Small intestine (tissue), 7 donors: ENCODE measurements at regions not wholly inside any gene's neighbourhood (a gene's known extent, or its start where the extent isn't known, plus 50 kb on each side); places are given as distances from the start of the nearest gene placed in this dataset.

ENCODE experiments used
- DNase-seq, 2 donors: peaks; one replicate each; pipeline versions ENCODE4 v3.0.0 to v3.0.0-alpha.2; 2013
- FAIRE-seq: peaks from 2 replicates; lab custom pipeline; 2012; peaks lifted over from hg19 to GRCh38; lab: Jason Lieb, UNC
- H3K27ac ChIP-seq, 3 donors: one replicate each; pipeline ENCODE4 v1.5.1; 2013; ENCODE audit warnings: low read length in 2 of 3, mild to moderate bottlenecking in 2 of 3, control low read depth in 1 of 3, inconsistent platforms in 1 of 3, low read depth in 1 of 3, moderate library complexity in 1 of 3
- H3K27me3 ChIP-seq, 3 donors: one replicate each; pipeline ENCODE4 v1.6.1; 2013; ENCODE audit warnings: low read length in 3 of 3, inconsistent platforms in 1 of 3; ENCODE audit not compliant: control insufficient read depth in 3 of 3, insufficient read depth in 3 of 3
- H3K36me3 ChIP-seq, 3 donors: one replicate each; pipeline ENCODE4 v1.6.1; 2013; ENCODE audit warnings: low read length in 3 of 3, inconsistent platforms in 1 of 3, low read depth in 1 of 3, mild to moderate bottlenecking in 1 of 3, moderate library complexity in 1 of 3; ENCODE audit not compliant: control insufficient read depth in 3 of 3, insufficient read depth in 2 of 3
- H3K4me1 ChIP-seq, 3 donors: one replicate each; pipeline ENCODE4 v1.6.1; 2013; ENCODE audit warnings: low read length in 2 of 3, inconsistent platforms in 1 of 3, low read depth in 1 of 3, mild to moderate bottlenecking in 1 of 3, moderate library complexity in 1 of 3; ENCODE audit not compliant: control insufficient read depth in 3 of 3, insufficient read depth in 2 of 3
- H3K4me3 ChIP-seq, 3 donors: one replicate each; pipeline ENCODE4 v1.5.1; 2013; ENCODE audit warnings: low read length in 3 of 3, control low read depth in 1 of 3, inconsistent platforms in 1 of 3, low read depth in 1 of 3, mild to moderate bottlenecking in 1 of 3, moderate library complexity in 1 of 3
- H3K9me3 ChIP-seq, 2 donors: one replicate each; pipeline ENCODE4 v1.6.1; 2013; ENCODE audit warnings: low read depth in 1 of 2, low read length in 1 of 2; ENCODE audit not compliant: control insufficient read depth in 2 of 2, insufficient read depth in 1 of 2
- WGBS, 3 donors: extraction: QIAGEN DNeasy Blood & Tissue Kit; methylation state at CpG; one replicate each; pipeline ENCODE4 v1.1.7; 2013; 5-methylcytosine and 5-hydroxymethylcytosine counted together
- donor health status: healthy with polysubstance abuse.
- donor health status: control.
- donor health status: control.
- donor health status: Bipolar disorder and iron deficiency.
- donor health status: healthy.

DNA sequence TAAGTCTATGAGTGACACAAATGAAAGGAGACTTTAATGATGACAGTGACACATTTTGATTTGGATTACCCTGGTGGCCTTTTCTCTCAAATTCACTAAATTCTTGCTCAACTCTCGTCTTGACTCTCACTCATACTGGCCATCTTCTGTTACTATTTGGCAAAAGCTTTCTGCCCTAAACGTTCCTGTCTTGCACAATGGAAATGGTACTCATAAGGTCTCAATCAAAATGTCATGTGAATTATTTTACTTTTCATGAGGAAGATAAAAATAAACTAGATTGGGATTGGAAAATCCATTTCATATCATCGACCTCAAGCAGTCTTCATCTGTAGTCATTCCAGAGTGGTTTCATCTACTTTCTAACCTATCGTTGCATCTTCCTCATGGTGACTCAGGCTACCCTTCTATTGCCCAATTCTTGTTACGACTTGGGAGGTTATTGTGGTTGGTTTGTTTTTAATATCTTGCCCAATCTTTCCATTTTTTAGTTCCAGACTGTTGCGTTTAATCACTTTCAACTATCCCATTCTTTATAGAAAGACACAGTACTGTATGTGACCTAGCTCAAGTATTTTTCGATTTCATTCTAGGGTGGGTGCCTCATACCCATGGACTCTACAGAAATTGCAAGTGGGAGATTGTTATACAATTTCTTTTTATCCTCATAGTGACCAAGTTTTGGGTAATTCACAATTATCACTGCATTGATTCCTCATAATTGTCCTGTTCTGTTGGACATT is 317.2 kb upstream of the KCNJ16 start:
- FAIRE-seq (no peak), DNase-seq (no peak)
- WGBS, 3 donors = 73 to 79% (median 76%) methylated on average over 7 of the region's 7 CpGs
- no peaks in the 10 kb centered on the region for H3K9me3 ChIP-seq
- no peaks in the 10 kb centered on the region for H3K27me3 ChIP-seq
- no peak overlapping the region for H3K4me3 ChIP-seq
- no peaks in the 10 kb centered on the region for H3K36me3 ChIP-seq
- no peak overlapping the region for H3K27ac ChIP-seq
- no peaks in the 10 kb centered on the region for H3K4me1 ChIP-seq

DNA sequence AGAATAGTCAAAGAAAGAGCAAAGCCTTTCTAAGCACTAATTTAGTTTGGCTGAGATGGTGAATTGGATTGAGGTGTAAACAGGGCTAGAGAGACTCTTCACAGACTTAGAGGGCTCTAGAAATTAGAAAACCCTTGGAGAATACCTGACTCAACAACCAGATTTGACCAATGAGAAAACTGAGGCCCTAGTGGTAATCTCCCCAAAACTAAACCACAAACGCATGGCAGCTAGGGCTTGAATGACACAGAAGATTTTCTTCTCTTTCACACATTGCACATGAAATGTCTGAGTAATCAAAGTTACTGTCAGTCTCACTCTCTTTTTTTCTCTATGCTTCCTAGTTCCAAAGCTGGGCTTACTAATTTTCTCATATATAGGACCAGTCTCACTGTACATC is 314.5 kb upstream of the KCNJ16 start:
- no peak overlapping the region for H3K4me3 ChIP-seq
- no peaks in the 10 kb centered on the region for H3K27me3 ChIP-seq
- no peaks in the 10 kb centered on the region for H3K36me3 ChIP-seq
- FAIRE-seq (no peak), DNase-seq (no peak)
- H3K27ac ChIP-seq = no peak overlapping the region
- H3K4me1 ChIP-seq = no peaks in the 10 kb centered on the region
- no peaks in the 10 kb centered on the region for H3K9me3 ChIP-seq
- WGBS, 3 donors = 81 to 88% (median 88%) methylated on average over 1 of the region's 1 CpG

DNA sequence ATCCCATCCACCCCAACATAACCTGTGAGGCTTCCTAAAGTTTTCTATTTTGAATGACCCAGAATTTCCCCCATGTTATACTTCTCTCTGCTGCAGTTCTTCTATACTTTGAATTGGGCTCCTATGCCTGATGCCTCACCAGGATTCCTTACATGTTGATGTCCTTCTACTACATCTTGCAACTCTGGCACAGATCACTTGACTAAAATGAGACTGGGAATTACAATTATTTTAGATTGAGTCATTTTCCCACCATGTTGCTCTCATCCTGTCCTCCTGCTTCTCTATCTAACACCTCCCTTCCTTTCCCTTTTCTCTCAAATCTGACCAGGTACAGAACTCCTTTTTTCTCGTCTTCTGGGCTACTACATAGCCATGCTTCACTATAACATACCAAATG is 314.0 kb upstream of the KCNJ16 start:
- Histone ChIP-seq H3K36me3 (no peaks in the 10 kb centered on the region), H3K27ac (no peak overlapping the region), H3K4me1 (no peaks in the 10 kb centered on the region), H3K4me3 (no peak overlapping the region), H3K9me3 (no peaks in the 10 kb centered on the region), H3K27me3 (no peaks in the 10 kb centered on the region)
- WGBS, 3 donors = 35 to 62% (median 59%) methylated on average over 1 of the region's 1 CpG
- DNase-seq (no peak), FAIRE-seq (no peak)

DNA sequence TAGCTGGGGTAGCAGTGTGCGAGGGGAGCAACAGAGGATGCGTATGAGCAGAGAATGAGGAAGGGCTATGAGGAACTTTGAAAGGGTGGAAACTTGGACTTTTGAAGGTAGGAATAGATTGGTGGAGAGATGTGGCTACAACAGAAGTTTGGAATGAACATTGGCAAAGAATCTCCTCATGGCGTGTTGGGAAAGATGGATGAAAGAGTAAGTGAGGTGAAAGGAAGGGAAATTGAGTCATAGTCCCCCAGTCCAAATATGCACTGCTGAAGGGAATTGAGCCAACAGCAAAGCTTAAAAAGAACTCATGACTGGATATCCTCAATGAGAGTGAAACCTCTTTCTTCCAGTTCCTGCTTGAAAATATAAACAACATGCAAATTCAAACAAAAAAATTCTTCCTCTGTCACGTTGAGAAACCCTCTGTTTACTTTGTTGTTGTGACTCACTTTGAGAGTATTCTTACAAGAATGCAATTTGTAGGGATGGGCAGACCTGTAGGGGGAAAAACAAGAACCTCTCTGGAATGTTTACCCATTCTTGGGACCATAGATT is 313.2 kb upstream of the KCNJ16 start:
- FAIRE-seq (no peak), DNase-seq (no peak)
- 59 to 68% (median 67%) methylated on average over 4 of the region's 4 CpGs for WGBS, 3 donors
- H3K27ac ChIP-seq = no peak overlapping the region
- H3K4me1 ChIP-seq = no peaks in the 10 kb centered on the region
- no peak overlapping the region for H3K4me3 ChIP-seq
- no peaks in the 10 kb centered on the region for H3K9me3 ChIP-seq
- no peaks in the 10 kb centered on the region for H3K27me3 ChIP-seq
- no peaks in the 10 kb centered on the region for H3K36me3 ChIP-seq

DNA sequence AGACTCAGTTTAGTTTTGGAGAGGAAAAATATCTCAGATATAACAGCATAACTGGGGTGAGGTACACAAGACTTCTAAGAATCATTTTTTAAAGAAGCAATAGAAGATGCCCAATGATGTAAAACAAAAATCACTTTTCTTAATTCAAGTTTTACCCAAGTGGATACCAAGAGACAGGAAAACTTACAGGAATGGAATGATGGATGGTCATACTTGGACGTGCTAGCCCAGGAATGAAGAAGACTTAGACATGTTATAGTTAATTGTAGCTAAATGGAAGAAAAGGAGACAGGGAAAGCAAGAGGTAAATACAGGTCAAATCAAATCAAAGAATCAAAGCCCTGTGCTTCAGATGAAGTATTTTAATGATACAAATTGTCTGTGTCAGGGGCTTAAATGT is 312.7 kb upstream of the KCNJ16 start:
- DNase-seq = no peak
- Histone ChIP-seq H3K27ac (no peak overlapping the region), H3K9me3 (no peaks in the 10 kb centered on the region), H3K4me3 (no peak overlapping the region), H3K36me3 (no peaks in the 10 kb centered on the region), H3K27me3 (no peaks in the 10 kb centered on the region), H3K4me1 (no peaks in the 10 kb centered on the region)
- no peak for FAIRE-seq
- 16 to 33% (median 21%) methylated on average over 1 of the region's 1 CpG for WGBS, 3 donors

DNA sequence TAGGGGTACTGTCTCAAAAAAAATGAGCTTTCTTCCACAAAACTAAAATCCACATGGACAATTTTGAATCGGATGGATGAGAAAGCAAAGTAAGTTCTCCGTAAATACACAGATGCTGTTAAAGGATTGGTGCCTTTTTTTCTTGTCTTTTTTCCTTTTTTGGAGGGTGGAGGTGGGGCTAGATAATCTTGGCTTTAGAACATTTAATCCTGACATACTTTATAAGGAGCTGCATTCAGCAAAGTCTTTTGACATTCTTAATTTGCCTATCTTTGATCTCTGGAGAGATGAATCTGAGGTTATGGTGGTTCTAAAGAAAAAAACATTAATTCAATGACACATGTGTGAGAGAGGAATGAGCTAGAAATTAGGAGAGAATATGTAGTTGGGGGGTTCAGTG is 312.3 kb upstream of the KCNJ16 start:
- Histone ChIP-seq H3K9me3 (no peaks in the 10 kb centered on the region), H3K27me3 (no peaks in the 10 kb centered on the region), H3K4me3 (no peak overlapping the region), H3K36me3 (no peaks in the 10 kb centered on the region), H3K27ac (no peak overlapping the region), H3K4me1 (no peaks in the 10 kb centered on the region)
- DNase-seq (no peak), FAIRE-seq (no peak)
- WGBS, 3 donors = 71 to 95% (median 87%) methylated on average over 2 of the region's 2 CpGs

DNA sequence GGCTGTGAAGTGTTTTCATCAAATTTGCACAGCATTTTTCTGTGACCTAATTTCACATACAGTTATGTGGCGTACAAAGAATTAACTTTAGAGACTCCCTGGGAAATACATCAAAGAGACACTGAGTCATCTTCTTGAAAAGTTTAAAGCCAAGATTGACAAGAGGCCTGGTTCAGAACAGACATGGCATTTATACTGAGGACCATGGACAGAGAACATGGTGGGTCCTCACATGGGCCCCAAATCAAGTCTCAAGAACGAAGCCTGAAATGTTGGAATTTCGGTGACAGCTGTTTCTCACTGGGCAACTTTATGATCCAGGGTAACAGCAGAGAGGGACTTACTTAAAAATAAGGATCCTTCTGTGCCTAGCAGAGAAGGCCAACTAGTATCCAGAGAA is 311.5 kb upstream of the KCNJ16 start:
- Histone ChIP-seq H3K36me3 (no peaks in the 10 kb centered on the region), H3K27ac (no peak overlapping the region), H3K4me1 (no peaks in the 10 kb centered on the region), H3K9me3 (no peaks in the 10 kb centered on the region), H3K4me3 (no peak overlapping the region), H3K27me3 (no peaks in the 10 kb centered on the region)
- WGBS, 3 donors = 73 to 88% (median 80%) methylated on average over 3 of the region's 3 CpGs
- DNase-seq = no peak
- FAIRE-seq = no peak

DNA sequence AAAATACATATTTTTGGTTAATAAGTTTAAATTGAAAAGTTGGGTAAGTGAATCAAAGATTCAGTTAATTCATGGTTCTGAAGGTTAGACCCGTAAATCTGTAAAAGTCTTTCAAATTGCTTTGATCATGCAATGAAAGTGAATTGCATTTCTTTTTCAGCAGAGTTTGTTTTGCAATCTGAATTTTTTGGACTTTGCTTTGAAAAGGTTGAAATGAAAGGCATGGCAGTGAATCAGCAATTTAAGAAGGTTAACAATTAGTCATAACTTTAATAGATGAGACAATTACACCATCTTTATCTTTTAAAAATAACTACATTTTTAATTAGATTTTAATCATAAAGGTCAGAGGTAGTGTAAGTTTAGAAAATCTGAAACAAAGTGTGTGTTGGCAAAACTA is 310.9 kb upstream of the KCNJ16 start:
- H3K9me3 ChIP-seq = no peaks in the 10 kb centered on the region
- no peaks in the 10 kb centered on the region for H3K36me3 ChIP-seq
- FAIRE-seq = no peak
- no peaks in the 10 kb centered on the region for H3K27me3 ChIP-seq
- H3K27ac ChIP-seq = no peak overlapping the region
- H3K4me1 ChIP-seq = no peaks in the 10 kb centered on the region
- WGBS, 3 donors = 28 to 61% (median 32%) methylated on average over 1 of the region's 1 CpG
- DNase-seq = no peak
- H3K4me3 ChIP-seq = no peak overlapping the region

DNA sequence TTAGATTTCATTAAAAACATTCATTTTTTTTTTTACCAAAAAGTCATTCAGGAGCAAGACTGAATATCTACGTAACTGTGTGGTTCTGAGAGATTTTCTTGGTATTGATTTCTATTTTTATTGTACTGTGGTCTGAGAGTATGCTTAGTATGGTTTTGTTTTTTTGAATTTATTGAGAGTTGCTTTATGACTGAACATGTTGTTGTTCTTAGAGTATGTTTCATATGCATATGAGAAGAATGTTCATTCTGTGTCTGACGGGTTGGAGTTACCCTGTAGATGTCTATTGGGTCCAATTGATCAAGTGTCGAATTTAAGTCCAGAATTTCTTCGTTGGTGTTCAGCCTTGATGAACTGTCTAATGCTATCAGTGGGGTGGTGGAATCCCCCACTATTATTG is 306.0 kb upstream of the KCNJ16 start:
- Histone ChIP-seq H3K4me3 (no peak overlapping the region), H3K36me3 (no peaks in the 10 kb centered on the region), H3K9me3 (no peaks in the 10 kb centered on the region), H3K27me3 (no peaks in the 10 kb centered on the region), H3K27ac (no peak overlapping the region), H3K4me1 (no peaks in the 10 kb centered on the region)
- 81 to 92% (median 82%) methylated on average over 4 of the region's 4 CpGs for WGBS, 3 donors
- no peak for DNase-seq
- FAIRE-seq = no peak
